GM19238 (cell line): ENCODE measurements at regions not wholly inside any gene's neighbourhood (a gene's known extent, or its start where the extent isn't known, plus 50 kb on each side); places are given as distances from the start of the nearest gene placed in this dataset.

ENCODE experiments used
- DNase-seq: peaks from one replicate; pipeline ENCODE4 v3.0.0; 2011; ENCODE audit warnings: low spot score; ENCODE audit not compliant: insufficient read length

DNA sequence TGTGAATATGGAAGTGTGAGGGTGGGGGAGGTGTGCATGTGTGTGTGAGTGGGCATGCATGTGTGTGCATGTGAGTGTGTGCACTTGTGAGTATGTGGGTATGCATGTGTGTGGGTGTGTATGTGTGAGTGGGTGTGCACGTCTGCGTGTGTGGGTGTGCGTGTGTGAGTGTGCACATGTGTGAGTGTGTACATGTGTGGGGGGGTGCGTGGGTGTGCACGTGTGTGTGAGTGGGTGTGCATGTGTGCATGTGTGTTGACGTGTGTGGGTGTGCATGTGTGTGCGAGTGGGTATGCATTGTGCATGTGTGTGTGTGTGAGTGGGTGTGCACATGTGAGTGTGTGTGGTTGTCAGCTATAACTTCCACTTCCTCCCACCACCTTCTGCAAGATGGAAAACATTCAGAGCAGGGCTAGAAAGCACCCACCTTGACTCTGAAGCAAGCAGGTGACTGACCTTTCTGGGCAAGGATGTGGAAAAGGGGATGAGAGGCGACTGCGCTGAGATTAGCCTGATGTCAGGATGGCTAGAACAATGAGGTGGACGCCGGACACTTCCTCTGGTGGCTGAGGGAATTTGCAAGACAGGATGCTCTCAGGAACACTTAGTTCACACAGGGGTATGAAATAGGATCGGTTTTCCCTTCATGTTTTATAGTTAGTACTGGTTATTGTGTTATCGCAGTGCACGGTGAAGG, 103.6 kb downstream of the ACKR3 start:
- no peak for DNase-seq

DNA sequence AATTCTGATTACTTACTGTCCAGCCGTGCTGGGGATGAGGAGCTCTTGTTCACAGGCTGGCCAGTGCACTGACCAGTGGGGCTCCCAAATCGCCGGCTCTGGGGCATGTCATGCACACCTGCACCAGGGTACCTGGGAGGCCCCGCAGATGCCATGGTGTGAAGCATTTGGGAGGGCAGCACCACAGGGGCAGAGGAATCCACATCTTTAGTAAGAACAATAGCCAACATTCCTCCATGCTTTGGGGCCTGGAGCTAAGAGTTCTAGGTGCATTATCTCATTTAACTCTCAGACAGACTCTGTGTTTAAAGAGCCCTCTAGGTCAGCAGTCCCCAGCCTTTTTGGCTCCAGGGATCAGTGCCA, 104.2 kb downstream of the ACKR3 start:
- no peak for DNase-seq

DNA sequence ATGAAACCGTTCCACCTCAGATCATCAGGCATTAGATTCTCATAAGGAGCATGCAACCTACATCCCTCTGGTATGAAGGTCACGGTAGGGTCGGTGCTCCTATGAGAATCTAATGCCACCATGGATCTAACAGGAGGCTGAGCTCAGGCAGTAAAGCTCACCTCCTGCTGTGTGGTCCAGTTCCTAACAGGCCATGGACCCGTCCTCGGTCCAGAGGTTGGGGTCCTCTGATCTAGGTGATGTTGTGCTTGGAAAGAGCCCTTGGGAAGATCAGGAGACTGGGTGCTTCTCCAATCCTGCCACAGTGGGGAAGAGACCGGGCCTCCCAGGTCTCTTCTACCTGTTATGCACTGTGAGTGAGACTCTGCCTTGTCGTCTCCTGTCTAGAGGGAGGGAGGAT, 104.6 kb downstream of the ACKR3 start:
- DNase-seq = no peak

GRCh38 chr2:236674646-236675045, 105.0 kb downstream of the ACKR3 start:
- DNase-seq = no peak

GRCh38 chr2:236675051-236675450, 105.4 kb downstream of the ACKR3 start:
- no peak for DNase-seq

- no peak for DNase-seq
Observed at GRCh38 chr2:236675526-236675925, 105.9 kb downstream of the ACKR3 start.

DNA sequence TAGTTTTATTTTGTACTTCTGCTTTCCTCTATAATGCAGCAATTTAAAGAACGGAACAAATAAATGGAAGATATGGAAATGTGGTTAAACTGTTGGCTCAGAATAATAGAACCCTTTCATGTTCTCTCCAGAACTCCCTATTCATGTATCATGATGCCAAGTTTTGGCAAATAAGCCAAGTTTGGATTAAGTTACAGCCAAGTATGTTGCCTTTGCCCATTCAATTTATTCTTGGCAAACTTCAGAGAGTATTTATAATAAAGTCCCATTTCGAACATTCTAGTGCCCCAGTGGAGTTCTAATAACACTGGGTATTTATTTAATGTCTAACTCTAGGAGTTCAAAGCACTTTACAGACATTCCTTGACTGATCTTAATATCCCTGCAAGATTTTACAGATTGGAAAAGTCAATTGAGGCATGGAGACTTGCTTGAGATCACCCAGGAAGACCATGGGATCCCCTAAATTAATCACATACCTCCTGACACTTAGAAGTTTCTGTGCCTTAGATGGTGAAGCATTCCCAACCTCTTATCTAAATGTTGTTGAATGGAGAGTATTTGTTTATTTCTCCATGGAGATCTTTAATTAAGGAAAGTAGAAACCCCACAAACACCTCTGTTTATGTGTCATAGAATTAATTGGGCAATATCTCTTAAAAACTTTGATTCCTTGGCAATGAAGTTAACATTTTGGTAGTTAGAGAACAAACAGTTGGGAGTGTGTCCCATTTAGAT, 106.7 kb downstream of the ACKR3 start:
- DNase-seq = no peak

DNA sequence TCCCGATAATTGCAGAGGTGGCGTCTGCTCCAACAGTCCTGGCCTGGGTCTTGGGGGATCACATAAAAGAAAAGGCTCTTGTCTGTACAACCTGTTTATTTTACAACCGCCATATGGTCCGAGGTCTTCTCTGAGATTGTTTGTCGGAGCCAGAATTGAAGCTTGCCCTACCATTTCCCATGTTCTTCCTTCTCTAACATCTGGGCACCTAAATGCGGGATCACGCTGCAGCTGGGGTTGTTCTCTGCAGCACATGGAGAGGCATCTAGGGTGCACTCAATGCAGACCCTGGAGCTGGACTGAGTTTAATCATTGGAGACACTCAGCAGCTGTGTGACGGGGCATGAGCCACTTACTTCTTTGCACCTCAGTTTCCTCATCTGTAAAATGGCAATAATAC, 107.7 kb downstream of the ACKR3 start:
- no peak for DNase-seq

DNA sequence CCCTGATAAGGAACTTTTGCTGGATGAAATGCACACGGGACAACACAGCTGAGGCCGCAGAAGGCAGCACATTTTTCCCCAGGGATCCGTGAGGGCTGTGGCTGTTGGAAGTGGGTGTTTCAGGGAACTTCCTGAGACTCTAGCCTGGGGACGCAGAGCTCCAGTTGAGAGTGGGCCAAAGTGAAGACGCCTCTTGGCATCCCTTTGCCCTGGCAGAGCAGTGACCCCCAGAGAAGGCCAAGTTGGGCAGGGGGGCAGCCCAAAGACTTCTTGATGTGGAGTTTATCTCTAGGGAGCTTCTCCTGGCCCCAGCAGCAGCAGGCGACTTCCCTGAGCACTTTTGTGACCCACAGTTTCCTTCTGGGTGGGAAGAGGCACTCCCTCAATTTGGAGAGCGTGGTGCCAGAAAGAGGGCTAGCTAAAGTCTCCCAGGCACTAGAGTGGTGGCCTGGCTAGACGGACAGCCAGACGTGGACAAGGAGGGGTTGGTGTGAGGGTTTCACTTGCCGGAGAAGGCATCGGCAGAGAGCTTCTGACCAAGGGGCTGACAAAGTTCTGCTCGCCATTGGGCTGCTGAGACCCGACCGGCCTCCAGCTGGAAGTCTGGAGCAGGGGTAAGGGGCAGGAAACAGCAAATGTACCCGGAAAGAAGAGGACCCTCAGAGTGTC, 108.8 kb downstream of the ACKR3 start:
- no peak for DNase-seq

- DNase-seq = no peak
Observed at GRCh38 chr2:236679884-236680860, 110.5 kb downstream of the ACKR3 start.

DNA sequence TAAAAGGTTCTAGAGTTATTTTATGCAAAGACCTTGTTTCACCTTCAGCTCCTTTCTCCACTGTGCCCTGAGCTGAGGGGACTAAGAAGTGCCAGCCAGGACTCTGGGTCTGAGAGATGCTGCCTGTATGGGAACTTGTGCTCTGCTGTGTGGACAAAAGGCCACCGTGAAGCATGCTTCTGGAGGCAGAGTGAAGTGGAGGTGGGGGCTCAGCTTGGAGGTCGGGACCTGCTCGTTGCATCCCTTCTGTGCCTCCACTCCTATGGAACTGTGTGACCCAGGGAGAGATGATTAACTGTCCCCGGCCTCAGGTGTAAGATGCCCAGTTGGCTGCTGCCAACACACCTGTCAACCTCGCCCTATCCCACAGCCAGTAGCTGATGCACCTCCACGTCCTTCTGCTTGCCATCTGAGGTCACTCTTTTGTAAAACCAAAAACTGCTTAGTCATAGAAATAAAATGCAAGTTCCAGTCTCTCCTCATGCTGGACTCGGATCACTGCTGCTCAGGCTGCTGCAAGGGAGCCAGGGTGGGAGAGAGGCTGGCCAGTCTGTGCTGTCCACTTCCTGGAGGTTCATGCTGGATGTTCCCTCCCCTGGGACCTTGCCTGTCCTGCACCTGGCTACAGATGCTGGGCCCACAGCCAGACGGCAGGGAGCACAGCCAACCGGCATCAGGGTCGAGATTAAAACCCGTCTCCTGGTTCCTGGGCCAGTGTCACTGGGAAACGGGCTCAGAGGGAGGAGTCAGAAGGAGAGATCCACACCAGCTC, 113.2 kb downstream of the ACKR3 start:
- no peak for DNase-seq

- no peak for DNase-seq
Observed at GRCh38 chr2:236684504-236685256, 115.1 kb downstream of the ACKR3 start.

DNA sequence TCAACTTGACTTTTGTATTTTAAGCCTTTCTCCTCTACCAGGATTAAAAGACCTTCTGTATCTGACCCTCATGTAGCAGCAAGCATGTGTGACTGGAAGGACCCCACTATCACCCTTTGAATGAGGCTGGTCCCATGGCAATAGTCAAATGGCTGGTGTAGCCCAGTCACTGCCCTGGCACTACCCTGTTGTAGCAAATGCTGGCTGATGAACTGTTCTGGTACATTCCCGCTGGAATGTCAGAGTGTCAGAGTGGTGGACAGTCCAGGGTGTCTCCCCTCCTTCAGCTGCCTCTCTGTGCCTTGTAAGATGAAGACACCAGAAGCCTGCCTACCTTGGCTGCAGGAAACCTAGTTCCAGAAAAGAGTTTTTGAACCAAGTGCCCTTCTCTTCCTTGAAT, 115.7 kb downstream of the ACKR3 start:
- no peak for DNase-seq

DNA sequence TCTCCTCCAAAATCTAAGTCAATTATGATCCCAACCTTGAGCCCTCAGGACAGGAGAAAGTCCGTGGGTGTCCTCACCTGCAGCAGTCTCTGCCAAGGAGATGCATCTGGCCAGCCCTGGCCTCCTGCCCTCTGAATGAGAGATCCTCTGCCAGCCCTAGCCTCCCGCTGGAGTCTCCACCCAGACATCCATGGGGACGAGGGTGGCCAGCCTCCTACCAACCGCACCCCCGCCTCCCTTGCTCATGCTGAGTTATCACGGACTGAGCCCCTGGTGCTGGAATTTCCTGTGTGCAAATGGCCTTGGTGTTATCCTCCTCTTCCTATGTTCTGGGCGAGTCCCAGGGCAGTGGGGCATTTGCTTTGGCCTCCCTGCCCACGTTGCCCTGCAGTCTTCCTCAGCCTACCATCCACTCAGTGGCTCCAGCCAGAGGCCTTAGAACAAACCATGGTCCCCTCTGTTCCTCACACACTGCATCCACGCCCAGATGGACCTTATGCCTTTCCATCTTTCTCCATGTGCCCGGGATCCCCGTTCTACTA, 116.4 kb downstream of the ACKR3 start:
- DNase-seq = no peak

- DNase-seq = no peak
Observed at GRCh38 chr2:236686561-236686960, 116.9 kb downstream of the ACKR3 start.

- DNase-seq = no peak
Observed at GRCh38 chr2:236687296-236687965, 117.8 kb downstream of the ACKR3 start.

- DNase-seq = no peak
Observed at GRCh38 chr2:236688157-236688556, 118.5 kb downstream of the ACKR3 start.

- DNase-seq = no peak
Observed at GRCh38 chr2:236688563-236689392, 119.2 kb downstream of the ACKR3 start.
